ENCODE measurements at regions not wholly inside any gene's neighbourhood (a gene's known extent, or its start where the extent isn't known, plus 50 kb on each side); places are given as distances from the start of the nearest gene placed in this dataset.

- in situ Hi-C loops (cut with MboI; ENCODE audit: low pct_unique_long_range_greater_than_20kb, low sequenced_read_pairs, unreplicated experiment): no loop called here
- DNase-seq (ENCODE audit: low spot score): no peak
- TF ChIP-seq CTCF (IDR thresholded peaks at IDR 0.05; ENCODE audit: extremely low read depth, insufficient read depth, missing control alignments): no peak
These were observed 103.5 kb upstream of the SERP2 start for GRCh38 chr13:44270150-44270549.

GRCh38 chr13:44271031-44271455 lies 102.6 kb upstream of the SERP2 start:
- TF ChIP-seq CTCF (IDR thresholded peaks at IDR 0.05; ENCODE audit: extremely low read depth, insufficient read depth, missing control alignments): no peak
- in situ Hi-C loops (cut with MboI; ENCODE audit: low pct_unique_long_range_greater_than_20kb, low sequenced_read_pairs, unreplicated experiment): no loop called here
- no peak for DNase-seq (ENCODE audit: low spot score)

- no peak for DNase-seq (ENCODE audit: low spot score)
- TF ChIP-seq CTCF (IDR thresholded peaks at IDR 0.05; ENCODE audit: extremely low read depth, insufficient read depth, missing control alignments): no peak
- in situ Hi-C loops (cut with MboI; ENCODE audit: low pct_unique_long_range_greater_than_20kb, low sequenced_read_pairs, unreplicated experiment): no loop called here
These were observed 102.2 kb upstream of the SERP2 start for GRCh38 chr13:44271473-44271872.

GRCh38 chr13:44271915-44272341 lies 101.7 kb upstream of the SERP2 start:
- no peak for TF ChIP-seq CTCF (IDR thresholded peaks at IDR 0.05; ENCODE audit: extremely low read depth, insufficient read depth, missing control alignments)
- no peak for DNase-seq (ENCODE audit: low spot score)
- in situ Hi-C loops (cut with MboI; ENCODE audit: low pct_unique_long_range_greater_than_20kb, low sequenced_read_pairs, unreplicated experiment): no loop called here

- TF ChIP-seq CTCF (IDR thresholded peaks at IDR 0.05; ENCODE audit: extremely low read depth, insufficient read depth, missing control alignments): no peak
- in situ Hi-C loops (cut with MboI; ENCODE audit: low pct_unique_long_range_greater_than_20kb, low sequenced_read_pairs, unreplicated experiment): no loop called here
- no peak for DNase-seq (ENCODE audit: low spot score)
These were observed 100.9 kb upstream of the SERP2 start for GRCh38 chr13:44272692-44273091.

GRCh38 chr13:44273216-44273615 lies 100.4 kb upstream of the SERP2 start:
- no peak for DNase-seq (ENCODE audit: low spot score)
- in situ Hi-C loops (cut with MboI; ENCODE audit: low pct_unique_long_range_greater_than_20kb, low sequenced_read_pairs, unreplicated experiment): no loop called here
- TF ChIP-seq CTCF (IDR thresholded peaks at IDR 0.05; ENCODE audit: extremely low read depth, insufficient read depth, missing control alignments): no peak
